ENCODE measurements at regions not wholly inside any gene's neighbourhood (a gene's known extent, or its start where the extent isn't known, plus 50 kb on each side); places are given as distances from the start of the nearest gene placed in this dataset.

- TF ChIP-seq CTCF (IDR thresholded peaks at IDR 0.05) (no peak), POLR2A (IDR thresholded peaks at IDR 0.05) (no peak)
Observed at GRCh38 chr2:120419955-120420354, 74.0 kb downstream of the INHBB start.

Data from heart left ventricle (tissue), 13 donors.